Stromal cell of bone marrow (primary cell): ENCODE measurements at regions not wholly inside any gene's neighbourhood (a gene's known extent, or its start where the extent isn't known, plus 50 kb on each side); places are given as distances from the start of the nearest gene placed in this dataset.
A peak's percentile ranks its signal among the peaks of the same experiment; 100 is the strongest.
"Not testable (repeated sequence)": the region's sequence is repeated elsewhere in the genome, so short reads cannot be mapped to it uniquely, and the experiment has no call there.

ENCODE experiments used
- DNase-seq: peaks from one replicate; pipeline ENCODE4 v3.0.0-alpha.2; 2012; ENCODE audit warnings: low read depth

DNA sequence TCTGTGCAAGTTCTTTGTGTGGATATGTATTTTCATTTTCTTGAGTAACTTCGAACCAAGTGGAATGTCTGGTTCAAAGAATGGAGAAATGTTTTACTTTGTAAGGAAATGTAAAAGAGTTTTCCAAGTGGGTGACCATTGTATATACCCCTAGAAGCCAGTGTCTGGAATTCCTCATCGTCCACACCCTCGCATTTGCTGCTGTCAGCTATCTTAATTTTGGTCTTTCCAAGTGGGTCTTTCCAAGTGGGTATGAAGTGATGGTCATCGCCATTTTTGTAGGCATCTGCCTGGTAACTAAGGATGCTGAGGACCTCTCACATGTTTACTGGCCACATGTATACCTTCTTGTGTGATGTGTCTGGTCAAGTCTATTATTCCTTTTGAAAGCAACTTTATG lies 547.5 kb downstream of the TBC1D22A start:
- DNase-seq, result no peak

DNA sequence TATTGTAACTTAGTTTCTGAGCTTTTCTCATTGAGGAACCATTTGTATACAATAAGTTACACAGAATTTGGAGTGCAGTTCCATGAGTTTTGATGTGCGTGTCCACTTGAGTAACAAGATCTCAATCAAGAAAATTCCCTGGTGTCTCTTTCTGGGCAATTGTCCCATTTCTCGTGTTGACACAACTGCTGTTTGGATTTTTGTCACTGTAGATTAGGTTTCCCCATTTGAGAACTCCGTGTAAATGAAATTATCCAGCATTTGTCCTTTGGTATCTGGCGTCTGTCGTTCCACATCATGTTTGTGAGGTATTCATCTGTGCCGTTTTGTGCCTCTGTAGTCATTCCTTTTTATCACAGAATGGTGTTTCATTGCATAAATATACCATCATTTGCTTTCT lies 547.0 kb downstream of the TBC1D22A start:
- no peak for DNase-seq

DNA sequence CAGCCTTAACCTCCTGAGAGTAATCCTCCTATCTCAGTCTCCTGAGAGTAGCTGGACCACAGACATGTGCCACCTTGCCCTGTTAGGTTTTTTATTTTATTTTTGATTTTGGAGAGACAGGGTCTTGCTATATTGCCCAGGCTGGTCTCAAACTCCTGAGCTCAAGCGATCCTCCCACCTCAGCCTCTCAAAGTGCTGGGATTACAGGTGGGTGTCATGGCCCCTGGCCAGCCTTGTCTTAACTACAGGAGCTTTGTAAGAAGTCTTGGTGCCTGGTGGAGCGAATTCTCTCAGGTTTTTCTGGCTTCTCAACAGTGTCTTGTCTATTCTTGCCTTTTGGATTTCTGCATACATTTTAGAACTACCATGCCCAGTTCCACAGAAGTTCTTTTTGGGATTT lies 546.4 kb downstream of the TBC1D22A start:
- no peak for DNase-seq

DNA sequence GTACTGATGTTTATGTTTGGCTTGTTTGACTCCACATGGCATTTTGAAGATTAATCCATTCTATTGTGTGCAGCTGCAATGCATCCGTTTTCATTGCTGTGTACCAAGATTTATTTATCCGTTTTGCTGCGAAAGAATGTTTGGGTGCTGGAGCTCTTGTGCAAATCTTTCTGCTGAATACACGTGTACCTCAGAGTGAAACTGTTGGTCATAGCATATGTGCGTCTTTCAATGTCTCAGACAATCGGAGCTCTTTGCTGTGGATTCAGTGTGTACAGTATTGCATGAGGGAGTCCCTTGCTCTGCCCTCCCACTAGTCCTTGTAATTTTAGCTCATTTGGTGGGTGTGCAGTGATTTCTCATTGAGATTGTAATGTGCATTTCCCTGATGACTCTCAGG lies 545.4 kb downstream of the TBC1D22A start:
- DNase-seq, result no peak

DNA sequence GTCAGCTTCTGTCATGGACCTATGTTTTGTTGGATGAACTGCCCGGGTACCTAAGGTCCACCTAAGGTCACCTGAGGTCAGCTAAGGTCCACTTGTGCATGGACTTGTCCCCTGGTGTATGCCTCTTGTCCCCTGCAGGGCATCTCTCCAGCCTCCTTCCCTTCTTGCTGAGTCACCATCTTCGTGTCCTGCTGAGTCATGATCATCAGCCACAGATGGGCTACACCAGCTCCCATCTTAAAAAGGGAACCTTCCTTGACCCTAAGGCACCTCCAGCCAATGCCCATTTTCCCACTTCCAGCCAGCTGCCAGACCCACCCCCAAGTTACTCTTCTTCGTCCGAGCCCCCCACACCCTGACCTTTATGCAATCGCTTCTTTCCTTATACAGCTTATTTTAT lies 544.9 kb downstream of the TBC1D22A start:
- peak; percentile 11 for DNase-seq

DNA sequence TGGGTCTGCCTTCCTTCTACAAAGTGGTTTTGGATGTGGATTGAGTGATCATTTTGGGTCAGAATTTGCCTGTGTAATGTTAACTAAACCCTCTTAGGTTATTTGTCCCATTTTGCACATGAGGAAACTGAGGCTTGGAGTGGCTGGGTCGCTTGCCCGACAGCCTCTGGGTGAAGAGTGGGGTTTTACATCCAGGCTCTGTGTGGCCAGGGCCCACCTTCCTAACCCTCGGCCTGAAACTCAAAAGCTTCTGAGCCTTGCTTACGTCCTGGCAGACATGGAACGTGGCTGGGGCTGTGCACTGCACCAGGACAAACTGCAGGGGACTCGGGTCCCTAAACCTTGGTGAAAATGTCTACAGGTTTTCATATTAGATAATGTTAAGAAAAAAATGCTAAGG lies 542.4 kb downstream of the TBC1D22A start:
- no peak for DNase-seq

DNA sequence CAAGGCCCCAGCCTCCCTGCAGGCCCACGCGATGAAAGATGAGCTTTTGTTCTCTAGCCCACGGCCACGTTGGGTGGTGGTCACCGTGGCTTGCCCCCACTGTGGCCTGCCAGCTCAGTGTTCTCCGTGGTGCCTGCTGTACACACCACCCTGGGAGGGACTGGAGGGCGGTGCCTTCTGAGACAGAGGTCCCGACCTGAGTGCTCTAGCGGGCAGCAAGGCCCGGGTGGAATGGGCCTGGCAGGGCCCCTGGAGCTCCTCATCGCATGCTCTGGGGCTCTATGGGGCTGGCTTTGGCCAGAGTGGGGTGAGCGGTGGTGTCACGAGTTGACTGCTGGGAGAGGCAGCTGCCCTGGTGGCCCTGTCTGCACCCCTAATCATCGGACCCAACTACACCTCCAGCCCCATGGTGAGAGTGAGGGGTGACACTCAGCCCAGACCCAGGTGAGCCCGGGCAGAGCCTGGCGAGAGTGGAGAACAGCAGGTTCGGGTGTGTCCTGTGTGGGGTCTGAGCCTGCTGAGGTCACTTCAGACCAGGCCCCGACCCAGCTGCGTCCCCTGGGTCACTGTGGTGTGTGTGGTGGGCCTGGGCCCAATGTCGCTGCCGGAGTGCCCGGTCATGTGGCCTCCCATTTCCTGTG lies 541.9 kb downstream of the TBC1D22A start:
- DNase-seq, result no peak

DNA sequence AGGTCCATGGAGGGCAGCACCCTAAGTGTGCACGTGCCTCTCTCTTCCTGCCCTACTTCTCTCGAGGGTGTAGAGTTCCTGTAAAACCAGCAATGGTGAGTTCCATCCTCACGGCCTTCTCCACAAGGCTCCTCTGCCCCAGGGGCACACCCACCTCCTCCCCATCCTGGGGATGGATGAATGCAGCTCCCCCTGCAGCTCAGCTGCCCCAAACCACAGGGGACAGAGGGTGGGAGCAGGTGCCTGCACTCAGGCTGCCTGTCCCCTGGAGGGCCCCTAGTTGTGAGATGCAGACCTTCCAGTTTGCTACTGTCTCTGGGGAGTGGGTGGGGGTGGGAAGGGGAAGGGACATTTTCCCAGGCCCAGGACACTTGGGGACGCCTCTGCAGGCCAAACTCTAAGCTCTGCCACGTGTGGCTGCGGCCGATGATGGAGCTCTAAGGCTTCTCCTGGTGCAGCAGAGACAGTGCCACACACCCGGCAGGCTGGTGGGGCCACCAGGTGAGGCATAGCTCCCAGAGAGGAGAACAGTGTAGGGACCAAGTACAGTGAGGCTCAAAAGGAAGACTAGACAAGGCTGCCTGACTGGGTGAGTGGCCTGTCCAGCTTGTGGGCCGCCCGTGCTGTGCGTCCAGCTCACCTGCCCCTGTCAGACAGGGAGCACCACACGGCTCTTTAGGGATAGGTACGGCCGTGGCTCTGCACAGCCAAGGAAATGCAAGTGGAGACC lies 540.9 kb downstream of the TBC1D22A start:
- DNase-seq, result no peak

DNA sequence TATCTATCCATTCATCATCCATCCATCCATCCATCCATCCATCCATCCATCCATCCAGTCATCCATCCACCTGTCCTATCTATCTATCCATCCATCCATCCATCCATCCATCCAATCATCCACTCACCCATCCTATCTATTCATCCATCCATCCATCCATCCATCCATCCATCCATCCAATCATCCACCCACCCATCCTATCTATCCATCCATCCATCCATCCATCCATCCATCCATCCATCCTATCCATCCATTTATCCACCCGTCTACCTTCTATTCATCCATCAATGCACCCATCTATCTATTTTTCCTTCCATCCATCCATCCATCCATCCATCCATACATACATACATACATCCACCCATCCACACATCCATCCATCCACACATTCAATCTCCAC lies 540.1 kb downstream of the TBC1D22A start:
- DNase-seq, result not testable (repeated sequence)

DNA sequence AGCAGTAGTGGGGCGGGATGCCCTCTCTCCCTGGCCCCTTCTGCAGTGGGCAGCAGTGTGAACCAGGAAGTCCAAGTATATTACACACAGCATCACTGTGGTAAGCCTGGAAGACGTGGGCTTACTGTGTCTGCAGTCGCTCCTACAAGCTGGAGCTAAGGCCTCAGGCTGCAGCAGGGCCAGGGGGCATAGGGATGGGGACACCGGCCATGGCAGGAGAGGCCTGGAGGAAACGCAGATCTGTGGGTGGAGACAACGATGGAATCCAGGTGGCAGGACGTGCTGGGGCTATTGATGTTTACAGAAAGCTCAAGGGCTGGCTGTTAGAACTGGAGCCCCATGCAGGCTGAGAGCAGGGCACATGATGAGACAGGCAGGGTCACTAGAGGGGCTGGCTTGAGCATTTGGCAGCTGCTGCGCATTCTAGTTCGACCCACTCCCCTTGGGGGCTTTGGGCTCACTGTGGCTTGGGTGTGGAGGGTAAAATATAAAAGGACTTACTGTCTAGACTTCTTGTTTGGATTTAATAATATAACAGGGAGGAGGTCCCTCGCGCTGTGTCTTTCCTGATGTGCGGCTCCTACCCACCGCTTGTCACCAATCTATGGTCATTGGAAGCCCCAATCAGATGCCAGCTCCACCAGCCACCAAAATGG lies 539.5 kb downstream of the TBC1D22A start:
- no peak for DNase-seq

DNA sequence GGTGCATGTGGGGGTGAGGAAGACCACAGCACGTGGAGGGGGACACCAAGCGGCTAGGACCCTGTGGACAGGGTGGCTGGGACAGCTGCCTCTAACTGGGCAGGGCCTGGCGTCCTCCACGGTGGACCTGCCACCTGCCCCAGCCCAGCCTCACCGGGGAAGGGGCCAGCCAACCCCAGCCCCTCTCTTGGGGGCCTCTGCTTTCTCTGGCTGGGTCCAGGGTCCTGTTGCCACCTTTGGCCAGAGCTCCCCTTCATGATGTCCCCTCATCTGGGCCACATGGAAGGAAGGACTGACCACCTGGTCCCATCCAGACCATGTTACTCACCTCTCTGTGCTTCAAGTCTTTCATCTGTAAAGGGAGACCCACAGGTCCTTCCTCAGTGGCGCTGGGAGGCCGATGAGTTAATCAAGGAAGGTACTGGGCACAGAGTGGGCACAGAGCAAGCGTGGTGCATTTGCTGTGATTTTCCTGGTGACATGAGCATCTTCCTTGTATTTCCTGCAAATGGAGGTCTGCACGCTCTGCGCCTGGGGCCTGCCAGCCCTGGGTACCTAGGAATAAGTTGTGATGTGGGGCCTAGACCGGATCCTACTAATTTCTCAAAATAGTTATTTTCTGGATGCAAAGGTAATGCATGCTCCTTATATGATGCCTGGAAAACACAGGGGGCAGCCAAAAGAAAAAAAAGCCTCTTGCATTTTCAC lies 538.4 kb downstream of the TBC1D22A start:
- DNase-seq, result no peak

DNA sequence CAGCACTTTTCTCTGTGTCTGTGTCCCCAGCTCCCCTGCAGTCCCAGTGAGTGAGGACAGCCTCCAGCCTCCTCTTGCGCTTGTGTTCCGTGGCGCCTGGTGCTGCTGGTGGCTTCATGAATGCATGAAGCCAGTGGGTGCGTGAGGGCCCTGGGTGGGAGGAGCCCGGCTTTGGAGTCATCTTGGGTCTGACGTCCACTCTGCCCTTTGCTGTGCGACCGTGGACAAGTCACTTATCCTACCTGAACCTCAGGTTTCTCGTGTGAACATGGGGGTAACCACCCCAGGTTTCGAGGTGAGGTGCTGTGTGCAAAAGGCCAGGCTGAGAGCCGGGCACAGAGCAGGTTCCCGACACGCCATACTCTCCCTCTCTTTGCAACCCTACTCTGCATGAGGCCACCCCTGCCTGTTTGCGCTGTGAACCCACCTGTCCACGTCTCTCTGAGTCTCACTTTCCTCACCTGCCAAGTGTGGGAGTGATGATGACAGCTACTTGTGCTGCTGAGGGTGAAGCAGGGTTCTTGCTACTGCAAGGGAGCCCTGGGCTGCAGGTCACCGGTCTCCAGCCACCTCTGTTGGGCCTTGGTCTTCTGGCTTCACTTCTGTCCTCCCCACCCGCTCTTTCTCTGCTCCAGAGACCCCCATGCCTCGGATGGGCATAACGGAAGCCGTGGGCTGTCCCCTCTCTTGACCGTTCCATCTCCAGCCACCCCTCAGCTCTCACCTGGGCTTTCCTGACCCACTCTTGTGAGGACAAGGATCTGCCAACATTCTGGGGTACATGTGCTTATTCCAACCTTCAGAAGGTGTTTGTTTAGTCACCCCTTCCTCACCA lies 537.6 kb downstream of the TBC1D22A start:
- no peak for DNase-seq

DNA sequence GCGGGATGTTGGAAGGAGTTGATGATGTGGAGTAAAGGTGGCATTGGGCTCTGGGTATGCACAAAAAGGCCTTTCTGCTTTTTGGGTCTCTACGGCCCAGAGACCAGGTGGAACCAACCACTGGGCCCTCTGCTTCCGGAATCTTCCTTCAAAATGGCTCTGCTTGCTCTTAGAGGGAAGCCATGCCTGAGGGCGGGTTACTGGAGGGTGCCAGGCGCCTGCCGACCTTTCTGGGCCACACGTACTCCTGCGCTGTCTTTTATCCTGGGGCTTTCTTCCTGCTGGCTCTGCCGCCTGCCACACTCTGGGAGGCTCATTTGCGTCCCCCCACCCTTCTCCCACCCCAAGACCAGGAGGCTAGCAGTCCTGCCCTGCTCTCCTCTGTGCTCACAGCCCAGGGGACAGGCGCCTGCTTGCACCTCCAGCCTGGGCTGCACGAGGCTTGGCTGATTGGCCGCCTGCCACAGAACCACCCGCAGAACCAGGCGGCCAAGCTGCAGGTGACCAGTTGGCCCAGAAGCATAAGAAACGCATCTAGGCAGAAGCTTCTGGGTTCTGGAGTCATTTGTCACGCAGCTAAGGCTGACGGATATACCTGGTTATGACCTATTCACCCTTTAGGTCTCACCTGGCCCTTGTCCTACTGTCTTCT lies 536.9 kb downstream of the TBC1D22A start:
- no peak for DNase-seq

DNA sequence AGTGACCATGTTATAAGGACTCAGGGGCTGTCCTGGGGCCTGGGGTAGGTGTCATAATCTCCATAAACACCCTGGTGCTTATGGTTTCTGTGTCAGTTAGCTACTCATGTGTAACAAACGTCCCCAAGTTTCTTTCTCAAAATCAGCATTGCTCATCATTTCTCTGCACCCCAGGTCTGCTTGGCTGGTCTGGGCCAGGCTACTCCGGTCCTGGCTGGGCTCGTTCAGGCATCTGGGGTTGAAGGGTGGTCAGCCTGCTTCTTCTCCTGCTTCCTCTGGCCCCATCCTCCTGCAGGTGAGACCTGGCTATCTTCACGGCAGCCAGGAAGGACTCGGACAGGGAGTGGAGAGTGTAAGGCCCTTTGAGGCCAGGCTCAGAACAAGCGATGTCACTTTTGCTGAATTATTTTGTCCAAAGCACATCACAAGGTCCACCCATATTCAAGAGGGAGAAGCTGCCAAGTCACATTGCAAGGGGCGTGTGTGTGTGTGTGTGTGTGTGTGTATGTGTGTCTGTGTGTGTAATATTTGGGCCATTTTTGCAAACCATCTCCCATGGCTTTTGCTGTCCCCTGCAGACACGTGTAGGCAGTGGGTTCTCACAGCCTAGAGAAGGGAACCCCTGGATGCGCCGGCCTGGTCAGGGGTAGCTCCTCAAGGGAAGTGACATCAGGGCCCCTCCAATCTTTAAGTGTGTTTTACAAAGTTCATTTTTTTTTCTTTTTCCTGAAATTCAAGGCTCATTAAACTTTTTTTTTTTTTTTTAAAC lies 535.8 kb downstream of the TBC1D22A start:
- DNase-seq, result no peak

DNA sequence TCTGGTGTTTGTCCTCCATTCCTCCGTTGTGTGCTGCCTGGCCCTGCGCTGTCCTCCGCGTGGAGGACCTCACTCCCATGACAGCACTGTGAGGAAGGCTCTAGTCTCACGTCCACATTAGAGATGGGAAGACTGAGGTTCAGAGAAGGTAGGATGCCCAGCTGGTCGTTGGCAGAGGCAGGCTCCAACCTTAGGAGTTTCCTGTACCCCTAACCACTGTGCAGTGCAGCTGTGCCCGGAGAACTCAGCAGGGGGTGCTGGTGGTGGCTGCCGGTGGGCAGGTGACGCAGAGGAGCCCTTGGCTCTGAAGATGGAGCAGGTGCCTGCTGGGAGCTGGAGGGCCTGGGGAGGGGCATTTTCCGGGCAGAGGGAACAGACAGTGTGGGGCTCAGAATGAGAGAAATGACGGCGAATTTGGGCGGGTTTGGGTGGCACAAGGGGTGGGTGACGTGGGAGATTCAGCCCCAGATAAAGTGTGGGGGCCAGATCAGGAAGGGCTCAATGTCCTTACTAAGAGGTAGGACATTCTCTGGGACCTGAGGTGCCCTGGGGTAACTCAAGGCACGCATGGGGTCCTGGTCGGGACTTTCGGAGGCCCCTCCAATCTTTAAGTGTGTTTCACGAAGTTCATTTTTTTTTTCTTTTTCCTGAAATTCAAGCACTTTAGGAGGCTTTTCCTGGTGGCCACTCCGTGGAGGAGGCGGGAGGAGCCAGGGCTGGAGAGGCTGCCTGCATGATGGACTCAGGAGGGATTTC lies 535.0 kb downstream of the TBC1D22A start:
- DNase-seq, result no peak

DNA sequence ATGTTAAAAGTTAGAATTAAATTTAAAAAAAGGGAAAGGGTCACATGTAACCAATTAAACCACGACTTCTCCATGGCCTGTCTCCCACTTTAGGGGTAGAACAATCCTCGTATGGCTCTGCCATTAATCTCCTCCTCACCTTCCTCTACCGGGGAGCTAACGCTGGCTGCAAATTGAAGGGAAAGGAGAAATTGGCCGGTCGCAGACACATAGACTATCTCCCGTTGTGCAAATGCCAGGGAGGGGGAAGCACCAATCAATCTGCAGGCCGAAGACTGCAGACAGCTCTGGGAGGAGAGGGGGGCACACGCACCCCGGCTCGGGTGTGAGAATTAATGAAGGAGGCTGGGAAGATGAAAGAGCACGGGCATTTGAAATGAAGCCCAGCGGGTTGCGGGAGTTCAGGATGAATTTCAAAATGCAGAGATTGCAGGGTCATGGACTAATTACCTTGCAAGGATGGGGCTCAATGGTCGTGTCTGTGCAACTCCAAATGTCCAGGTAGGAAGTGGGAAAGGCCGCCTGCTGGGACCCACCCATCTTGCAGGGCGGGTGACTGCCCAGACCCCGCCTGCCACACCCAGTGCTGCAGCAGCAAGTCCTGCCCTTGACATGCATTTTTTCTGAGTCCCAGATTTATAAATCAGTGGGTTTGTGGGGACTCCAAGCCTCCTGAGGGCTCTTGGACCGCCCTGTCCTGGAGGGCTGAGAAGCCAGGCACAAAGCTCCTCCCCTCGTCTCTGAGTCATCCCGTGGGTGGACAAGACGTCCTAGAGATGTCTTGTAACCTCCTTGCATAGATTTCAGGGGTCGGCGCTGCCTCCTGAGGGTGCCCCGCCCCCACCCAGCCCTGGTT lies 534.2 kb downstream of the TBC1D22A start:
- no peak for DNase-seq

DNA sequence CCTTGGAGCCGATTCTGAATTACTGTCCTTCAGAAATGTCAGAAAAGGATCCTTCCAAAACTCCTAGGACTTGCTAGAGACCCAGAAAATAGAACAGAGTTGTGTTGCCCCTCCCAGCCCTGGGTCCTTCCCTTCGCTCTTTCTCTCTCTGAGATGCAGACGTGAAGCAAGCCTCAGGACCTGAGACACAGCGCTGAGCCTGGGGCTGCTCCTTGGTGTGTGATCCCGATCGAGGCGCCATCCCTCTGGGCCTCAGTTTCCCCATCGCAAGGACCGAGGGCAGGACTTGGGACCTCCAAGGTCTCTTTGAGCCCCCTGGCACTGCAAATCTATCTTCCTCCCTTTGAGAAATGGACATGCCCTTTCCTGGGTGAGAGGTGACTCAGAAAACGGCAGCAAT lies 533.5 kb downstream of the TBC1D22A start:
- DNase-seq, result no peak

DNA sequence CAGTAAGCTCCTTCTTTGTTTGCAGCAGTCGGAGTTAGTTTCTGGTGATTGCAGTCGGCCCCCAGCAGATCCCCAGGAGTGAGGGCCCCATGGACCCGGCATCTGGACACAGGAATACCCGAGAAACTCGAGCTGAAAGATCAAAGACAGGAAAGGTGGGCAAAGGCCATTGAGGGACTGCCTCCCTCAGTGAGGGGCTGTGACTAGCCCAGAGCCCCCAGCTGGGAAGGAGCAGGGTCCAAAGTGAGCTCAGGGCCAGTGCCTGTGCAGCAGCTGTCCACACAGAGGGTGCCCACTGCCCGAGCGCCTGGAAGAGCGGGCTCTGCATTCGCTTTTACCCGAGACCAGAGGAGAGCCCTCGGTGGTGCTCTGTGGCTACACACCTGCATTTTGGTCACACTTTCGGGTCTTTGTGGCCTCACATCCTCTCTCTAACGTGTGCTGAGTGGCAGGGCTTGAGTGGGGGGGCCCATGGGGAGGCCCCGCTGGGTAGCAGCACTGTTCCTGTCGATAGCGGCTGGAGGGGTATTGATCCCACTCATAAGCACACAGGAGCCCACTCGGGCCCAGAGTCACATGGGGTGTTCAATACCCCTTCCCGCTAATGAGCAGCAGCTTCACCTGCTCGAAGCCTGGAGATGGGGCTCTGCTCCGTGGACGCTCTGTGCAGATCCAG lies 532.9 kb downstream of the TBC1D22A start:
- DNase-seq, result no peak
